Glutamatergic neuron (in vitro differentiated cells): ENCODE measurements at regions not wholly inside any gene's neighbourhood (a gene's known extent, or its start where the extent isn't known, plus 50 kb on each side); places are given as distances from the start of the nearest gene placed in this dataset.

Experiments used
- DNase-seq: peaks from one replicate; pipeline ENCODE4 v3.0.0; 2022
- H3K27ac Mint-ChIP-seq: one replicate; pipeline ENCODE4 v1.8.0; 2020; ENCODE audit warnings: mild to moderate bottlenecking, mixed read lengths, inconsistent platforms; ENCODE audit not compliant: unreplicated experiment
- H3K27me3 Mint-ChIP-seq: one replicate; pipeline ENCODE4 v1.8.0; 2020; ENCODE audit warnings: mild to moderate bottlenecking, moderate library complexity, mixed read lengths, inconsistent platforms; ENCODE audit not compliant: unreplicated experiment
- H3K36me3 Mint-ChIP-seq: one replicate; pipeline ENCODE4 v1.8.0; 2020; ENCODE audit warnings: mild to moderate bottlenecking, mixed read lengths, inconsistent platforms; ENCODE audit not compliant: unreplicated experiment
- H3K4me1 Mint-ChIP-seq: one replicate; pipeline ENCODE4 v1.8.0; 2020; ENCODE audit warnings: mild to moderate bottlenecking, low read depth, mixed read lengths, inconsistent platforms; ENCODE audit not compliant: unreplicated experiment
- H3K4me3 Mint-ChIP-seq: one replicate; pipeline ENCODE4 v1.8.0; 2020; ENCODE audit warnings: mild to moderate bottlenecking, mixed read lengths, inconsistent platforms; ENCODE audit not compliant: unreplicated experiment
- H3K9me3 Mint-ChIP-seq: one replicate; pipeline ENCODE4 v1.8.0; 2020; ENCODE audit warnings: mild to moderate bottlenecking, moderate library complexity, mixed read lengths, inconsistent platforms; ENCODE audit not compliant: unreplicated experiment
- CTCF ChIP-seq: fragments of 200-600 bp; sonication (generic); IDR thresholded peaks from one replicate; pipeline ENCODE4 v1.5.0; 2021; ENCODE audit not compliant: partially characterized antibody, unreplicated experiment

DNA sequence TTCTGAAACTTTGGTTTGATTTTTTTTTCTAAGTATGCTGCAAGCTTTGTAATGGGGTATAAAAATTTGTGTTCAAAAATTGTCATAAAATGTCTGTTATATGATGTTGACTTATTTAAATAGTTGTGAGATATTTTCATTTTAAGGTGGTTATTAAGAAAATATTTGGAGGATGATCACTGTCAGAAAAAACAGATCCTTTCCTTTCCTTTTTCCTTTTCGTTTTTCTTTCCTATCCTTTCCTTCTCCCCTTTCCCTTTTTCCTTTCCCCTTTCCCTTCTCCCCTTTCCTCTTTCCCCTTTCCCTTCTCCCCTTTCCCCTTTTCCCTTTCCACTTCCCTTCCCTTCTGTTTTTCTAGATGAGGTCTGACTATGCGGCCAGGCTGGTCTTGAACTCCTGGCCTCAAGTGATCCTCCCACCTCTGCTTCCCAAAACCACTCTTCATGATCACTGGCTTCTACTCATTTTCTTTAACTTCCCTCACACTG lies 640.5 kb downstream of the PLCL1 start:
- DNase-seq = no peak
- no peak overlapping the region for H3K27ac Mint-ChIP-seq
- H3K27me3 Mint-ChIP-seq = no peaks in the 10 kb centered on the region
- TF ChIP-seq CTCF = no peak
- H3K4me1 Mint-ChIP-seq = no peaks in the 10 kb centered on the region
- no peak overlapping the region for H3K4me3 Mint-ChIP-seq
- no peaks in the 10 kb centered on the region for H3K9me3 Mint-ChIP-seq
- H3K36me3 Mint-ChIP-seq = no peaks in the 10 kb centered on the region

DNA sequence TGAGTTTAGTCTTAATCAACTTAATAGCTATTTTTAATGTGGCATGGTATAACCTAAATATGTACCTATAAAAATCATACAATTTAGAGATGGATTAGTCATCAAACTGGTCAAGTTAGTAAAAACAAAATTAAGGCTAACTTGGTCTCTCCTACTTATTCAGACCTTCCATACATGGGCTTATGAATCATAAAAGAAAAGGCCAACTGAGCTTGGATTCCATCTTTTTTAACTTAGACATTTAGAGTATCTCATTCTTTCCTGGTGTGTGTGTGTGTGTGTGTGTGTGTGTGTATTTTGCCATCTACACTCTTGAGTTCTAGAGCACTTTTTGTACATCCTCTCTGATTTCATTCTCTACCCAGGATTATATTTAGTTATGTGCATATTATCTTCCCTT lies 637.5 kb downstream of the PLCL1 start:
- no peak overlapping the region for H3K27ac Mint-ChIP-seq
- H3K4me3 Mint-ChIP-seq = no peak overlapping the region
- H3K4me1 Mint-ChIP-seq = no peaks in the 10 kb centered on the region
- no peaks in the 10 kb centered on the region for H3K9me3 Mint-ChIP-seq
- no peak for TF ChIP-seq CTCF
- no peaks in the 10 kb centered on the region for H3K27me3 Mint-ChIP-seq
- DNase-seq = no peak
- no peaks in the 10 kb centered on the region for H3K36me3 Mint-ChIP-seq

DNA sequence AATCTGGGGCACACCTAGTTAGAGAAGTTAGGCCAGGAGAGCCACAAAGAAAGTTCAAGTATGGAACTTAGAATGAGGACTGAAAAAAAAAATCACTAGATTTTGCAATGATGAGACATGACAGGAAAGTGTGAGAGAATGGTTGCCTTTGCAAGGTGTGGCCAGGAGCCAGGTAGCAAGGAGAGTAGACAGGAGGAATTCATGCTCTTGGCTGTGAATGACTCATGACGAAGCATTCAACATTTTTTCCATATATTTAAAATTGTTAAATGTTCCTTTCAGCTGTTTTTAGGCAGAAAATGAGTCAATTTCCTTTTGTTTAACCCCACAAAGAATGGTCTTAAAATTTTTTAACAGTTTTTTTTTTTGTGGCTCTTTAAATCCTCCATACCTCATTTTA lies 636.9 kb downstream of the PLCL1 start:
- TF ChIP-seq CTCF = no peak
- Mint-ChIP-seq H3K27ac (no peak overlapping the region), H3K4me1 (no peaks in the 10 kb centered on the region), H3K27me3 (no peaks in the 10 kb centered on the region), H3K9me3 (no peaks in the 10 kb centered on the region), H3K36me3 (no peaks in the 10 kb centered on the region), H3K4me3 (no peak overlapping the region)
- no peak for DNase-seq

GRCh38 chr2:198440833-198441232 lies 636.4 kb downstream of the PLCL1 start:
- DNase-seq = no peak
- Mint-ChIP-seq H3K4me3 (no peak overlapping the region), H3K9me3 (no peaks in the 10 kb centered on the region), H3K4me1 (no peaks in the 10 kb centered on the region), H3K36me3 (no peaks in the 10 kb centered on the region), H3K27ac (no peak overlapping the region), H3K27me3 (no peaks in the 10 kb centered on the region)
- TF ChIP-seq CTCF = no peak

- Mint-ChIP-seq H3K27ac (no peak overlapping the region), H3K4me1 (no peaks in the 10 kb centered on the region), H3K27me3 (no peaks in the 10 kb centered on the region)
Measured at GRCh38 chr2:198438331-198438730, 633.9 kb downstream of the PLCL1 start.

More at GRCh38 chr2:198438331-198438730, 633.9 kb downstream of the PLCL1 start:
- no peaks in the 10 kb centered on the region for H3K36me3 Mint-ChIP-seq
- no peak for TF ChIP-seq CTCF
- no peak overlapping the region for H3K4me3 Mint-ChIP-seq
- H3K9me3 Mint-ChIP-seq = no peaks in the 10 kb centered on the region
- no peak for DNase-seq
